Breast epithelium (tissue), 4 donors: ENCODE measurements at regions not wholly inside any gene's neighbourhood (a gene's known extent, or its start where the extent isn't known, plus 50 kb on each side); places are given as distances from the start of the nearest gene placed in this dataset.

Experiments used
- DNase-seq, 2 donors: peaks; one replicate each; pipeline ENCODE4 v3.0.0-alpha.2; 2019; ENCODE audit warnings: low spot score in 2 of 2
- H3K27ac ChIP-seq, 2 donors: fragments of 200-600 bp; sonication (generic) in 1 of 2; one replicate each; pipeline ENCODE4 v1.5.1; 2016 to 2019; ENCODE audit warnings: mild to moderate bottlenecking in 1 of 2
- H3K27me3 ChIP-seq, 2 donors: fragments of 200-600 bp; sonication (generic) in 1 of 2; one replicate each; pipeline versions ENCODE4 v1.5.1 to v1.6.0; 2017 to 2019; ENCODE audit warnings: control low read depth in 1 of 2, mild to moderate bottlenecking in 1 of 2
- H3K36me3 ChIP-seq: fragments of 200-600 bp; one replicate; pipeline ENCODE4 v1.5.1; 2019
- H3K4me1 ChIP-seq, 2 donors: fragments of 200-600 bp; sonication (generic); one replicate each; pipeline ENCODE4 v1.5.1; 2016 to 2019; ENCODE audit warnings: control low read depth in 1 of 2
- H3K4me3 ChIP-seq, 3 donors: fragments of 200-600 bp; sonication (generic); 1 replicate in 2 of 3; 2 replicates in 1 of 3; pipeline ENCODE4 v1.5.1; 2016 to 2019; ENCODE audit warnings: mild to moderate bottlenecking in 3 of 3, moderate library complexity in 2 of 3
- H3K9me3 ChIP-seq, 2 donors: fragments of 200-600 bp; sonication (generic) in 1 of 2; one replicate each; pipeline ENCODE4 v1.5.1; 2016 to 2019; ENCODE audit warnings: control low read depth in 1 of 2
- CTCF ChIP-seq, 3 donors: fragments of 450-650 bp; IDR thresholded peaks; one replicate each; pipeline ENCODE4 v1.5.1; 2016 to 2017; ENCODE audit warnings: antibody characterized with exemption in 3 of 3, mild to moderate bottlenecking in 3 of 3, moderate library complexity in 3 of 3
- POLR2A ChIP-seq: fragments of 450-650 bp; IDR thresholded peaks from one replicate; pipeline ENCODE4 v1.6.1; 2016; ENCODE audit warnings: antibody characterized with exemption, mild to moderate bottlenecking, moderate library complexity
- POLR2AphosphoS5 ChIP-seq, 3 donors: sonication (generic); formaldehyde crosslinking; IDR thresholded peaks; one replicate each; pipeline ENCODE4 v1.6.1; 2017; ENCODE audit warnings: antibody characterized with exemption in 3 of 3
- intact Hi-C: fragments of 100-400 bp; cut with DNase I; formaldehyde crosslinking; loops from one replicate; pipeline ENCODE4 v1.15.1; 2023; ENCODE audit warnings: low total_unique reads

DNA sequence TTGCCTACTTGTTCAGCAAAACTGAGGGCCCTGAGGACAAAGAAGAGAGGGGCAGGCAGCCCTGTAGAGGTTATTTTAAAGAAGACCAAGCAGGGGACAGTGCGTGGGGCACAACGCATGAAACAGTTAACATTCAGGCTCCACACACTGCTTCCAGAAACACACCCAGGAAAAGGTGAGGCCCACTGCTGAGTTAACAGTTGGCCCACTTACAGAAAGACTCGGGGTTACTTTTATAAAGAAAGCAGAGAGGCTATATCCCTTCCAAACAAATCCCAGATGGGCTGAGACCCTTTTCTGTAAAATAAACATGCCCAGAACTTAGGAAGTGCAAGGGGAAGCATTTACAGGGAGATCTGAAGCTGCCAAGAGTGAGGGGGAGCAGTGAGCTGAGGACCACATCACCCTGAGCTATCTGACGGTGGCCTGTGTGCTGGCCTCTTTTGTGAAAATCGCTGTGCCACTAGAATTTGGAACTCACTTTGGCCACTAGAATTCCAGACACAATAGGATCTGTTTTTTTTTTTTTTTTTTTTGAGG, 49.8 kb upstream of the SSTR4 start:
- Histone ChIP-seq H3K27me3 (no peaks in the 10 kb centered on the region), H3K36me3 (no peaks in the 10 kb centered on the region), H3K4me3 (no peak overlapping the region), H3K27ac (no peak overlapping the region), H3K9me3 (no peaks in the 10 kb centered on the region), H3K4me1 (no peaks in the 10 kb centered on the region)
- intact Hi-C loops = no loop called here
- TF ChIP-seq CTCF (IDR thresholded peaks at IDR 0.05) (no peak), POLR2AphosphoS5 (IDR thresholded peaks at IDR 0.05) (no peak), POLR2A (no peak)
- no peak for DNase-seq
